Amygdala (tissue), 56 donors: ENCODE measurements at regions not wholly inside any gene's neighbourhood (a gene's known extent, or its start where the extent isn't known, plus 50 kb on each side); places are given as distances from the start of the nearest gene placed in this dataset.
A peak's percentile ranks its signal among the peaks of the same experiment; 100 is the strongest.

Experiments
- DNase-seq, 56 donors: peaks; one replicate each; lab custom pipeline; 2025; lab: John Stamatoyannopoulos, UW

DNA sequence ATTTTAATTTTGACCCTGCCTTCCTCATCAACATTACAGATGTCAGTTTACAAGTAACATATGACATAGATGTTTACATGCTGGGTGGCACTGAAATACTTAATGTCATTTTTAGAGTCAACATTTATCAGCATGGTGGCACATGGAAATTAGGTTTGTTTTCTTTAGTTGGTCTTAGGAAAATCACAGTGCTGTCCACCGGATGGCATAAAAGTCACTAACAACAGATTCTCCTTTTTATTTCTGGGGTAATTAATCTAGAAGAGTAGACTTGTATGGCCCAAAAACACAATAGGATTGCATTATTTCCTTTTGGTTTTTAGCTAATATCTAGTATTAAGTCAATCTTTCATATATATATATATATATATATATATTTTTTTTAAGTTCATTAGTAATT, 88.6 kb upstream of the HHIP start:
- DNase-seq, result no peak

GRCh38 chr4:144562019-144562705, 83.8 kb upstream of the HHIP start:
- no peak for DNase-seq

DNA sequence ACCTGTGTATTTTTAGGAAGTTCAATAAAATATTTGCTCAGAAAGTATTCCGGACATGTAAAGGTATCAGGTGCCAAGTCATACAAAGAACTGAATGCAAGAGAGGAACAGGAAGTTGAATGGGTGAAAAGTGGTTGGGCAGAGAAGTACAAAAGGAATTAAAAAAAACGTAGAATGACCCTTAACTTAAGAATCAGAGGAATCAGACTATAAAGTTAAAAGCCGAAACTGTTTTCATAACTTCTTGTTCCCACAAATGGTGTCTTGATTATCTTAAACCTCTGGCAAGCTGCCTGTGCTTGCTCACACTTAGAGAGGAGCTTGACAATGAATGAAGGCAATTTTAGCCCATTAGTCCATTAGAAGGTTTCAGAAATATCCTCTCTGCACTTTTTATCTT, 81.6 kb upstream of the HHIP start:
- DNase-seq, result no peak

- no peak for DNase-seq
Measured at GRCh38 chr4:144565527-144566195, 80.3 kb upstream of the HHIP start.

DNA sequence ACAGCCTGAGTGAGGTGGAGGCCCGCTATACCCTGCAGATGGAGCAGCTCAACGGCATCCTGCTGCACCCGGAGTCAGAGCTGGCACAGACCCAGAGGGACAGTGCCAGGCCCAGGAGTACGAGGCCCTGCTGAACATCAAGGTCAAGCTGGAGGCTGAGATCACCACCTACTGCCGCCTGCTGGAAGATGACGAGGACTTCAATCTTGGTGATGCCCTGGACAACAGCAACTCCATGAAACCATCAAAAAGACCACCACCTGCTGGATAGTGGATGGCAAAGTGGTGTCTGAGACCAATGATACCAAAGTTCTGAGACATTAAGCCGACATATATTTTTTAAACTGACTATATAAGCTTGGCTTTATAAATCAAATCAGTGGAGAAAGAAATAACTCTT, 73.3 kb upstream of the HHIP start:
- no peak for DNase-seq

DNA sequence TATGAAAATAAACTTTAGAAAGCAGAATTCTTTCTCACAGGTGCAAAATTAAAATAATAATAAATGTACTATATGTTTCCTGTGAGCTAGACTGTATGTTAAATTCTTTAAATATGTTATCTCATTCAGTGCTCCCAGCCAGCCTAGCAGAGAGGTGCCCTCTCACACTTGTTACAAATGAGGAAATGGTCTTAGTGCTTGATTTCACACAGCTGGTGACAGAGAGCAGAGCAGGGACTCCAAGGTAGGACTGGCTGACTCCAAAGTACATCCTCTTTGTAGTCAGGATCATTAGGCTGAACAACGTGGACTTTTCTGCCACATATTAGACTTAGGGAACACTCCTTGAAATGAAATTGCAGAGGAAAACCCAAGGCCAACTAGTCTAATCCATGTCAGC, 72.0 kb upstream of the HHIP start:
- no peak for DNase-seq

DNA sequence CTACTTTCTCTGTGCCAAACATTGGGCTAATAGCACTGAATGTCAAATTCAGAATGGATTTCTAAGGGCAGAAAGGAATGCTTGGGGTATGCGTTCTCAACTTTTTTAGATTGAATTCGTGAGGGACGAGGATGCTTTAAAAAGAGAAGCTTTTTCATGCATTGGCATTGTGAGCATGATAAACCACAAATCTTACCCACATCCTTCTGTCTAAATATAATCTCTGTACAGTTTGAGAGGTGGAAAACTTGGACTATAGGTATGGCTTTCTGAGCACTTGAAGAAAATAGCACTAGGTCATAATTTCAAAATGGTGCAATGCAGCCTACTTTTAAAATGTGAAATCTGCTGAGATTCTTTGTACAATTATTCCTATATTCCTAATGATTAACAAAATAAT, 71.4 kb upstream of the HHIP start:
- no peak for DNase-seq

DNA sequence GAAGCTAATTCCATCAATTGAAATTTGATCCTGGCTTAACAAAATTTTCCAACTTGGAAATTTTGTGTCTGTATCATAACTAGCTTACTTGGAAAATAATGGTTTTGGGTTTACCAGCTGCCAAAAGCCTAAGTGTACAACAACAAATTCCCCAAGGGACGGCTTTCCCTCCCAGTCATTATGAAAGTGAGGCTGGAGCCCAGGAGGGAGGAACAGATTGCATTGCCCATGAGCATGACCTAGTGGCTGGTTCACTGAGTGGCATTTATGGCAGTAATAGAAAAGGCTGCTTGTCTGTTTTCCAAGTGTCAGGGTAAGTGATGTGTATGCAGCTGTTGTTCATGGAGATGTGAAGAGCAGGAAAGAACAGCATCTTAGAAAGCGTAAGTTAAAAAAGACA, 70.8 kb upstream of the HHIP start:
- peak in 29 of 56 donors; percentile 1 to 61 (median 13) for DNase-seq

DNA sequence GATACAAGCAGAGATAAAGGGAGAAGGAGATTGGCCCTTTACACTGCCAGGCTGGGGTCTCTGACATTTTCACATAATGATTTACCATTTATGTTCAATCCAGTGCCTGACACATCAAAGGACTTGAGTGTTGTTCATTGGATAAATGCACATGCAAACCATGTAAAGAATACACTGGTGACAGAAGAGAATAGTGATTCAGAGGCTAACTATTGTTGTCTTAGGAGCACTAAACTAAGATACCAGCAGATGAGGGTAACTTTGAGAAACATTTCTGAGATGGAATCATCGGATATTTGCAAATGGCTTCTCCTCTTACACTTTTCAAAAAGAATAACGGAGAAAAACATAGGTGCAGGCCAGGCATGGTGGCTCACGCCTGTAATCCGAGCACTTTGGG, 67.3 kb upstream of the HHIP start:
- DNase-seq, result no peak

DNA sequence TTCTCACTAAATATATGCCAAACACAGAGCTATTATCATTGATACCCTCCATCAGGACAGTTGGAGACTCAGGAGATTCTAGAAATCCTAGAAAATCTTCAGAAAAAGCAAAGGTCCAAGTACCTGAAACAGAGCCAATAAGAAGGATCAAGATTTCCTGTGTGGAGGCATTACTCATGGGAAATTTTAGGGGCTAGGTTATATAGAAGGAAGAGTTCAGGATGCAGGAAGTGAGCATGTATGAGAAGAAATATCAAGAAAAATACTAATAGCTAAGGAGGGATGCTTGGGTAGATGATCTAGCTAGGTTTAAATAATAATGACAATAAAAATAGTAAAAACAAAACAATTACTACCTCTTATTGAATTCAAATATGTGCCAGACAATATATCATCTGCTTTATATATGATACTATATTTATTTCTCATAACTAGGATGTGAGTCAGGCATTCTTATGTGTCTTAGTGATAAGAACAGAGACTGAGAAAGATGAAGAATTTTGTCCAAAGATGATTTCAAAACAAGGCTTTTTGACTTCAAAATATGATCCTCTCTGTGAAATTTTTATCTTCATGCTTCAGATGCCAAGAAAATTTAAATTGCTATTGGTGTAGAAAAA, 66.4 kb upstream of the HHIP start:
- DNase-seq, result no peak

- DNase-seq, result no peak
Measured at GRCh38 chr4:144580430-144580829, 65.5 kb upstream of the HHIP start.

GRCh38 chr4:144582105-144582850, 63.7 kb upstream of the HHIP start:
- no peak for DNase-seq

- no peak for DNase-seq
Measured at GRCh38 chr4:144582975-144583374, 63.0 kb upstream of the HHIP start.

DNA sequence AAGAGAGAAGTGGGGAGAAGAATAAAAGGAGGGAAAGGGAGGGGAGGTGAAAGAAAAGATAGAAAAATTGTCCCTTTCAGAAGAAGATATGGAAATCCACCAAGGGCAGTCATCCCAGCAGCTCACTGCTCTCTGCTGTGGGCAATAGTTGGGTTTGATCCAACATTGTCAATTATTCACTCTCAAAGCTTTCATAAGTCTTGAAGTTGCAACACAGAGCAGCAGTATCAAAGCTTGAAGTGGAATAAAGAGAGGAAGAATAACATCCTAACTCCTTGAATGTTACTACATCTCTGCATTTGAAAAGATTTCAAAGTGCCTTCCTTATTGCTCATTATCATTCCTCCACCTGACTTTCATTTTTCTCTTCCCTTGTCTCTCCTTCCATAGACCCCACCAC, 62.3 kb upstream of the HHIP start:
- no peak for DNase-seq

DNA sequence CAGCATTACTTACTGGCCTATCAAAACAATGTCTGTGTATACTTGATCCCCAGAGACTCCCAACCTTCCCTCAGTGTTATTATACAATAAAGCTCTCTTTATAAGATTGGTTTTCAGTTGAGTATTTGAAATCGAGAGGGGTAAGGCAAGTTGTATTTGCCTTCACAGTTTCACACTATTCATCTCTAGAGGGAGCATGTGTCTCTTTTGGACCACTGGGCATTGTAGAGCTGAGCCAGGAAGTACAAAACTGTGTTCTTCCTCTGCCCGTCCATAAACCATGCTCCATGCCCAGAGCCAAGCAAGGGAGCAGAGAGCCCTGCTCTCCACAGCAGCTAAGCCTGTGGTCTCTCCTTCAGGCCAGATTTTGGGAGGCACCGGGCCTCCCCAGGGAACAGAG, 61.5 kb upstream of the HHIP start:
- peak in 3 of 56 donors; percentile 6 to 11 (median 9) for DNase-seq

DNA sequence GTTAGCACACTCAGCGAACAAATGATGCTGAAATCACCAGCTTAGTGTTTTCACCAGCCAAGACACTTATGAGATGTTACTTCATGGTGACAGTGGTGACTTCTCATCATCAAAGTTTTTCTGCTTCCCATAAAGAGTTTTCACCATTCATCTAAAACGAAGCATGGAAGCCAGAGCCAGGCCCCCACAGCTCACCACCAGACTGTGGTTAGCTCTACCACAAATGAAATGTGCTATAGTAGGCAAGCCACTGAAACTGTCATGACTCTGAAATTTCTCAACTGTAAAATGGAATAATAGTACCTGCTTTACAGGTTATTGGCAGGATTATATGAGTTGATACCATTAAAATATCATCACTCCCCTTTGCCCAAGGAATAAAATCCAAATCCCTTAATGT, 56.4 kb upstream of the HHIP start:
- DNase-seq, result no peak

DNA sequence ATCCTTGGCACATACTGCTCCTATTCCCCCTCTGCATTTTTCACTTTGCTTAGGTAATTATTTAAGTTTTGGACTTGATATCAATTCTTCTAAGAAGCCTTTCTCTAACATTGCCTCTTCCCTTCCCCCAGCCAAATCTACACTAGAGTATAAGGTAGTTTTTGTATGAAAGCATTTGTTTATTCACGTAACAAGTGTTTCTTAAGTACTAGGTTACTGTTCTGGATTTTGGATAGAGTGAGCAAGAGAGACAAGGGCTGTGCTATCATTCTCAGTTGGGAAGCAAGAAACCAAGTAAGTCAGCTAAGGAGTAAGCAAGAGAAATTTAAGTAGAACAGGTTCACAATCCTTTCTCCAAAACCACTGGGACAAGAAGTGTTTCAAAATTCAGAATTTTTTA, 55.9 kb upstream of the HHIP start:
- no peak for DNase-seq

- DNase-seq, result peak in 4 of 56 donors; percentile 2 to 7 (median 6)
Measured at GRCh38 chr4:144591401-144591800, 54.6 kb upstream of the HHIP start.

DNA sequence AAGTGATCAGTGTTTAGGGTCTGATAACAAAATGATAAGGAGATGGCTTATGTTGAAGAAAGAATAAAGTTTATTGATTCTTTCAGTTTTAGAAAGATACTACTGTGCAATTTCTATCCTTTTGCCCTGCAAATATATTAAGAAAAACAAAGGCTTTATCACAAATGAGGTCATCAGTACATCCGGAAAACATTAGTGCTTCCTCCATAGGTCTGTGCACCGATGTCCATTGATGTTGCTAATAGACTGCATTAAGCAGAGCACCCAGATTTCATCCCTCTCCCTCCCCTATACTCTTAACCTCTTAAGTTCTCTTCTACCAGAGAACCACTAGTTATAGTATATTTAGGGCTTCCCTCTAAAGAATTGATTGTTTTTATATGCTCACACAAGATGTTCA, 53.7 kb upstream of the HHIP start:
- no peak for DNase-seq

- DNase-seq, result no peak
Measured at GRCh38 chr4:144594471-144594986, 51.4 kb upstream of the HHIP start.

DNA sequence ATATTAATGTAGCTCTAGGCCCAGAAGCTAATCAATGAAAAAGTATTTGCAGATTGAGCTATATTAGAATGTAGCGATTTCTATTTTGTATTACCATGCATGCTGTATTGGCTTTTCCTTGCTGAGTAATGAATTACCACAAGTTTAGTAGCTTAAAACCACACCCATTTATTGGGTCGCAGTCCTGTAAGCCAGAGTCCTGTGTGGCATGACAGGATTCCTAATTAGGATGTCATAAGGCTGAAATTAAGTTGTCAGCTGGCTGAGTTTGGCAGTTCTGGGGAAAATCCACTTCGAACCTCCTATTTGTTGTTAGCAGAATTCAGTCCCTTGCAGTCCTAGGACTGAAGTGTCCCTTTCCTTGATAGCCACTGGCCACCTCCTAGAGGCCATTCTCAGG, 50.3 kb upstream of the HHIP start:
- no peak for DNase-seq
